DND-41 (cell line): ENCODE measurements at regions not wholly inside any gene's neighbourhood (a gene's known extent, or its start where the extent isn't known, plus 50 kb on each side); places are given as distances from the start of the nearest gene placed in this dataset.

ENCODE experiments used
- EZH2 ChIP-seq: IDR thresholded peaks from 3 replicates; pipeline ENCODE4 v1.6.1; 2012; ENCODE audit warnings: borderline replicate concordance, low read depth, mild to moderate bottlenecking, moderate library complexity, low read length, inconsistent platforms; ENCODE audit not compliant: severe bottlenecking
- TF ChIP-seq, protein P1 (sequence below): IDR thresholded peaks from 2 replicates; pipeline ENCODE4 v1.5.1; 2012; ENCODE audit warnings: borderline replicate concordance, low read length, moderate library complexity, mild to moderate bottlenecking; ENCODE audit not compliant: poor library complexity, severe bottlenecking; ENCODE audit errors: extremely low read depth

DNA sequence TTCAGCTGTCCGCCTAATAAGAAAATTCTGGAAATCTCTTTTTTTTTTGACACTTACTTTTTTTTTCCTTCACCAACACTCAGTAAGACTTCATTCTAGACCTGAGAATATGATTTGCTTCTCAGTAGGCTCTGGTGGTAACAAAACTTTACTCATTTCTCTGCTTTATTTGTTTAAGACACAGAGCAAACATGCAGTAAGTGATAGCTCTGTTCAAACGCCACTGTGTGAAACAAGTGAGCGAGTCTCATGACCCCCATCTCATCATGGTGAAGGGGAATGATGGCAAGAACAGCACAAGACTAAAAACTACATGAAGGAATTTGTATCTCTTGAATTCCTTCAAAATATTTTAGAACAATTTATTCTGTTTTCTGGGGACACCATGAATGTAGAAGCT lies 541.6 kb upstream of the POU3F2 start:
- TF ChIP-seq, protein P1, sequence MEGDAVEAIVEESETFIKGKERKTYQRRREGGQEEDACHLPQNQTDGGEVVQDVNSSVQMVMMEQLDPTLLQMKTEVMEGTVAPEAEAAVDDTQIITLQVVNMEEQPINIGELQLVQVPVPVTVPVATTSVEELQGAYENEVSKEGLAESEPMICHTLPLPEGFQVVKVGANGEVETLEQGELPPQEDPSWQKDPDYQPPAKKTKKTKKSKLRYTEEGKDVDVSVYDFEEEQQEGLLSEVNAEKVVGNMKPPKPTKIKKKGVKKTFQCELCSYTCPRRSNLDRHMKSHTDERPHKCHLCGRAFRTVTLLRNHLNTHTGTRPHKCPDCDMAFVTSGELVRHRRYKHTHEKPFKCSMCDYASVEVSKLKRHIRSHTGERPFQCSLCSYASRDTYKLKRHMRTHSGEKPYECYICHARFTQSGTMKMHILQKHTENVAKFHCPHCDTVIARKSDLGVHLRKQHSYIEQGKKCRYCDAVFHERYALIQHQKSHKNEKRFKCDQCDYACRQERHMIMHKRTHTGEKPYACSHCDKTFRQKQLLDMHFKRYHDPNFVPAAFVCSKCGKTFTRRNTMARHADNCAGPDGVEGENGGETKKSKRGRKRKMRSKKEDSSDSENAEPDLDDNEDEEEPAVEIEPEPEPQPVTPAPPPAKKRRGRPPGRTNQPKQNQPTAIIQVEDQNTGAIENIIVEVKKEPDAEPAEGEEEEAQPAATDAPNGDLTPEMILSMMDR: no peak
- no peak for TF ChIP-seq EZH2
